Heart right ventricle (tissue), 16 donors: ENCODE measurements at regions not wholly inside any gene's neighbourhood (a gene's known extent, or its start where the extent isn't known, plus 50 kb on each side); places are given as distances from the start of the nearest gene placed in this dataset.

Experiments used
- ATAC-seq, 8 donors: fragments of 200-7000 bp; cut with Tn5 transposase; one replicate each; pipeline ENCODE4 v1.9.1; 2020; ENCODE audit warnings: mild to moderate bottlenecking in 8 of 8, moderate library complexity in 8 of 8, moderate number of reproducible peaks in 1 of 8
- DNase-seq, 2 donors: peaks; one replicate each; pipeline ENCODE4 v3.0.0-alpha.2; 2020
- H3K27ac ChIP-seq, 10 donors: fragments of 200-600 bp; sonication (generic) in 2 of 10; one replicate each; pipeline versions ENCODE4 v1.5.0 to v1.8.0; 2020 to 2022; ENCODE audit warnings: mild to moderate bottlenecking in 3 of 10
- H3K27me3 ChIP-seq, 7 donors: fragments of 200-600 bp; one replicate each; pipeline ENCODE4 v1.8.0; 2021 to 2022; ENCODE audit warnings: mild to moderate bottlenecking in 2 of 7
- H3K36me3 ChIP-seq, 9 donors: fragments of 200-600 bp; sonication (generic) in 1 of 9; one replicate each; pipeline versions ENCODE4 v1.5.0 to v1.8.0; 2020 to 2022; ENCODE audit warnings: mild to moderate bottlenecking in 2 of 9
- H3K4me1 ChIP-seq, 9 donors: fragments of 200-600 bp; sonication (generic) in 1 of 9; one replicate each; pipeline versions ENCODE4 v1.5.0 to v1.8.0; 2020 to 2022; ENCODE audit warnings: mild to moderate bottlenecking in 4 of 9
- H3K4me3 ChIP-seq, 10 donors: fragments of 200-600 bp; sonication (generic) in 2 of 10; one replicate each; pipeline versions ENCODE4 v1.5.0 to v1.8.0; 2020 to 2022; ENCODE audit warnings: mild to moderate bottlenecking in 7 of 10, moderate library complexity in 2 of 10
- H3K9me3 ChIP-seq, 11 donors: fragments of 200-600 bp in 10 of 11; sonication (generic) in 2 of 11; one replicate each; pipeline versions ENCODE4 v1.5.0 to v1.8.0; 2013 to 2022; ENCODE audit warnings: mild to moderate bottlenecking in 2 of 11, control low read depth in 1 of 11, moderate library complexity in 1 of 11
- WGBS, 2 donors: extraction: QIAGEN DNeasy Blood & Tissue Kit; methylation state at CpG; one replicate each; pipeline ENCODE4 v1.1.7; 2013; ENCODE audit warnings: inconsistent platforms in 1 of 2; 5-methylcytosine and 5-hydroxymethylcytosine counted together
- intact Hi-C, 10 donors: fragments of 100-400 bp; cut with DNase I; formaldehyde crosslinking; loops; one replicate each; pipeline versions ENCODE4 v1.11.1 to v1.14.2; 2022
- TF ChIP-seq, protein P1 (sequence below), 9 donors: fragments of 200-600 bp; sonication (generic) in 2 of 9; IDR thresholded peaks; one replicate each; pipeline versions ENCODE4 v1.5.0 to v1.8.0; 2021 to 2022; ENCODE audit warnings: antibody characterized with exemption in 9 of 9, mild to moderate bottlenecking in 5 of 9, moderate library complexity in 1 of 9
- donor health status: Arrhythmogenic right ventricular cardiomyopathy.
- donor health status: ischemic (EF 13 %, LVEDD 7.1; RV severe dilation, severe dysfunction).
- donor health status: healthy with polysubstance abuse.
- donor health status: DM: no; HTN: yes; CAD: no.
- donor health status: DM: no; HTN: no; CAD: no.
- donor health status: ischemic (EF 25% LVEDD 6.9; RV normal size, moderate dysfunction).
- donor health status: ischemic (EF 25% LVEDD 5.7; RV mildly dilated, moderate dysfunction).
- donor health status: healthy.
- donor health status: DM: yes; HTN: yes; CAD: no.
- donor health status: Ischemic cardiomyopathy.
- donor health status: ischemic (EF 35%, LVEDD 5.7; RV mildly dilated, moderate dysfunction).
- donor health status: nonischemic (EF 11% LVEDD 7.7; RV severe dilation, severe dysfunction).
- donor health status: DM: yes; HTN: yes; CAD: no.
- donor health status: PGD.
- donor health status: ischemic (EF 29% LVEDD 5.4; RV normal size, mild dysfunction).
- donor health status: nonischemic (EF 23%, LVEDD 6.1; RV moderate dilation, normal function).

- ATAC-seq (no peak), DNase-seq (no peak)
- Histone ChIP-seq H3K36me3 (no peaks in the 10 kb centered on the region), H3K27me3 (no peaks in the 10 kb centered on the region), H3K9me3 (no peaks in the 10 kb centered on the region), H3K27ac (no peak overlapping the region), H3K4me1 (peaks cover 0 to 4% (median 0%) of the 10 kb centered on the region in 9 donors), H3K4me3 (no peak overlapping the region)
- WGBS, 2 donors: 64 to 74% methylated on average over 2 of the region's 2 CpGs
- intact Hi-C loops: no loop called here
- TF ChIP-seq, protein P1, sequence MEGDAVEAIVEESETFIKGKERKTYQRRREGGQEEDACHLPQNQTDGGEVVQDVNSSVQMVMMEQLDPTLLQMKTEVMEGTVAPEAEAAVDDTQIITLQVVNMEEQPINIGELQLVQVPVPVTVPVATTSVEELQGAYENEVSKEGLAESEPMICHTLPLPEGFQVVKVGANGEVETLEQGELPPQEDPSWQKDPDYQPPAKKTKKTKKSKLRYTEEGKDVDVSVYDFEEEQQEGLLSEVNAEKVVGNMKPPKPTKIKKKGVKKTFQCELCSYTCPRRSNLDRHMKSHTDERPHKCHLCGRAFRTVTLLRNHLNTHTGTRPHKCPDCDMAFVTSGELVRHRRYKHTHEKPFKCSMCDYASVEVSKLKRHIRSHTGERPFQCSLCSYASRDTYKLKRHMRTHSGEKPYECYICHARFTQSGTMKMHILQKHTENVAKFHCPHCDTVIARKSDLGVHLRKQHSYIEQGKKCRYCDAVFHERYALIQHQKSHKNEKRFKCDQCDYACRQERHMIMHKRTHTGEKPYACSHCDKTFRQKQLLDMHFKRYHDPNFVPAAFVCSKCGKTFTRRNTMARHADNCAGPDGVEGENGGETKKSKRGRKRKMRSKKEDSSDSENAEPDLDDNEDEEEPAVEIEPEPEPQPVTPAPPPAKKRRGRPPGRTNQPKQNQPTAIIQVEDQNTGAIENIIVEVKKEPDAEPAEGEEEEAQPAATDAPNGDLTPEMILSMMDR (IDR thresholded peaks at IDR 0.05): no peak
Measured at GRCh38 chr13:79869326-79869725, 388.4 kb downstream of the NDFIP2 start.

DNA sequence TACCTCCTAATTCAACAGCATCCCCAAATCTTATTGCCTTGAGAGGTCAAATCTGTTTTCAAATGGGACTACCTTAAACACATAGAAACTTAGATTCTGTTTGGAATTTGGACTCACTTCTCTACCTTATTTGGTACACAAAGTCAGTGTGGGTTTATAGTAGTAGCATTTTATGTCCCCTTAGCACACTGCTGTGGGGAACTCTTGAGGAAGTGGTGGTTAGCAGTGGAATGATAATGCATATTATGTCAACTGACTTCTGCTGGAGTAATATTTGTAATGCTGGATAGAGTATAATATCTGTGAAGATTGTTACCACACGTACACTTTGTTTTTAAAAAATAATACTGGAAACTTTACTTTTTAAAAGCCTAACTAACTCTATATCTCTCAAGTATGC lies 386.3 kb downstream of the NDFIP2 start:
- Histone ChIP-seq H3K4me1 (peaks cover 0 to 4% (median 0%) of the 10 kb centered on the region in 9 donors), H3K27me3 (no peaks in the 10 kb centered on the region), H3K27ac (no peak overlapping the region), H3K36me3 (no peaks in the 10 kb centered on the region), H3K4me3 (no peak overlapping the region), H3K9me3 (no peaks in the 10 kb centered on the region)
- DNase-seq: no peak
- intact Hi-C loops: no loop called here
- ATAC-seq: no peak
- TF ChIP-seq, protein P1 (IDR thresholded peaks at IDR 0.05): no peak
- WGBS, 2 donors: 81 to 83% methylated on average over 1 of the region's 1 CpG

- H3K27ac ChIP-seq: no peak overlapping the region
Measured at GRCh38 chr13:79866436-79866835, 385.5 kb downstream of the NDFIP2 start.

DNA sequence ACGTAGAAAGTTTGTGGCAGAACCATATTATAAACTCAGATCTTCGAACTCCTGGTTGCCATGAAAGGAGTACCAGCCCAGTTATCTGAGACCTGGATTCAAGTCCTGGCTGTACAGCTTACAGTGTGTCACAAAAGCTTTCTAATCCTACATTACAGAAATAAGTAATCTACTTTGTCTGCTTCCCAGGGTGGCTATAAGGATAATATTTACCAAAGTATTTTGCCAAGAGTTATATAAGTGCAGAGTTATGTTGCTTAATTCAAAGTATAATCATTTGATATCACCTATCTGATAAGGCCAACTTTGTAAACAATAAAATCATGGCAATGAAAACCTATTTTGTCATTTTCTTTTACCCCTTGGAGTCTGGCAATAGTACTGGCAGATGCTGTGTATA lies 381.6 kb downstream of the NDFIP2 start:
- TF ChIP-seq, protein P1 (IDR thresholded peaks at IDR 0.05): no peak
- Histone ChIP-seq H3K27ac (no peak overlapping the region), H3K4me1 (no peaks in the 10 kb centered on the region), H3K9me3 (no peaks in the 10 kb centered on the region), H3K36me3 (no peaks in the 10 kb centered on the region), H3K27me3 (no peaks in the 10 kb centered on the region), H3K4me3 (no peak overlapping the region)
- intact Hi-C loops: no loop called here
- WGBS, 2 donors: 87 to 92% methylated on average over 2 of the region's 2 CpGs
- ATAC-seq (no peak), DNase-seq (no peak)

More at GRCh38 chr13:79866436-79866835, 385.5 kb downstream of the NDFIP2 start:
- H3K4me3 ChIP-seq: no peak overlapping the region
- 80 to 85% methylated on average over 2 of the region's 2 CpGs for WGBS, 2 donors
- H3K27me3 ChIP-seq: no peaks in the 10 kb centered on the region
- intact Hi-C loops: no loop called here
- TF ChIP-seq, protein P1 (IDR thresholded peaks at IDR 0.05): no peak
- H3K9me3 ChIP-seq: no peaks in the 10 kb centered on the region
- DNase-seq: no peak
- peaks cover 0 to 4% (median 0%) of the 10 kb centered on the region in 9 donors for H3K4me1 ChIP-seq
- H3K36me3 ChIP-seq: no peaks in the 10 kb centered on the region
- ATAC-seq: no peak
